ENCODE measurements at regions not wholly inside any gene's neighbourhood (a gene's known extent, or its start where the extent isn't known, plus 50 kb on each side); places are given as distances from the start of the nearest gene placed in this dataset.

DNA sequence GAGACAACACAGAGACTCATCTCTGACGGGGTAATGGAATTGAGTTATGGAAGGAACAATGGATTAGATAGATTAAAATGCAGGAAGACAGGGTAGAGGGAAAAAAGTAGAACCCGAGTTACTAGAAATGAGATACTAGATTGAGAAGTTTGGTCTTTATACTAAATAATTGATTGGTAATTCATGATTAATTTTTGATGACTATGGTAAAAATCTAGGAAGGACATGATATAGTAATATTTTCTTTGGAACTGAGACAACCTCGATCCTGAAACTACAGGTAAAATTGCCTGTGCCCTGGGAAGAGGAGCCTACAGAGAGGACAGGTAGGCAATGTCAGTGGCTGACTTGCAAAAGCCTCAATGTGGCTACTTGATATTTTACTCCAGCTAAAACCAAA, 188.4 kb upstream of the GPC6 start:
- TF ChIP-seq, protein P1, sequence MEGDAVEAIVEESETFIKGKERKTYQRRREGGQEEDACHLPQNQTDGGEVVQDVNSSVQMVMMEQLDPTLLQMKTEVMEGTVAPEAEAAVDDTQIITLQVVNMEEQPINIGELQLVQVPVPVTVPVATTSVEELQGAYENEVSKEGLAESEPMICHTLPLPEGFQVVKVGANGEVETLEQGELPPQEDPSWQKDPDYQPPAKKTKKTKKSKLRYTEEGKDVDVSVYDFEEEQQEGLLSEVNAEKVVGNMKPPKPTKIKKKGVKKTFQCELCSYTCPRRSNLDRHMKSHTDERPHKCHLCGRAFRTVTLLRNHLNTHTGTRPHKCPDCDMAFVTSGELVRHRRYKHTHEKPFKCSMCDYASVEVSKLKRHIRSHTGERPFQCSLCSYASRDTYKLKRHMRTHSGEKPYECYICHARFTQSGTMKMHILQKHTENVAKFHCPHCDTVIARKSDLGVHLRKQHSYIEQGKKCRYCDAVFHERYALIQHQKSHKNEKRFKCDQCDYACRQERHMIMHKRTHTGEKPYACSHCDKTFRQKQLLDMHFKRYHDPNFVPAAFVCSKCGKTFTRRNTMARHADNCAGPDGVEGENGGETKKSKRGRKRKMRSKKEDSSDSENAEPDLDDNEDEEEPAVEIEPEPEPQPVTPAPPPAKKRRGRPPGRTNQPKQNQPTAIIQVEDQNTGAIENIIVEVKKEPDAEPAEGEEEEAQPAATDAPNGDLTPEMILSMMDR (conservative IDR thresholded peaks at IDR 0.05; ENCODE audit: low read depth, low read length) = no peak
- no peak for TF ChIP-seq EZH2 (IDR thresholded peaks at IDR 0.05; ENCODE audit: low read length, unreplicated experiment)
- TF ChIP-seq EZH2phosphoT487 (IDR thresholded peaks at IDR 0.05; ENCODE audit: borderline replicate concordance, low read length) = no peak

Measured in PC-3 (cell line).